ENCODE measurements at regions not wholly inside any gene's neighbourhood (a gene's known extent, or its start where the extent isn't known, plus 50 kb on each side); places are given as distances from the start of the nearest gene placed in this dataset.
"Not testable (repeated sequence)": the region's sequence is repeated elsewhere in the genome, so short reads cannot be mapped to it uniquely, and the experiment has no call there.

- no peak for DNase-seq
Observed at GRCh38 chr20:57813509-57814269, 103.9 kb upstream of the PMEPA1 start.

- DNase-seq: not testable (repeated sequence)
Observed at GRCh38 chr20:57812632-57813031, 102.8 kb upstream of the PMEPA1 start.

- DNase-seq: no peak
Observed at GRCh38 chr20:57811374-57812020, 101.7 kb upstream of the PMEPA1 start.

GRCh38 chr20:57810511-57811373 lies 100.9 kb upstream of the PMEPA1 start:
- DNase-seq: no peak

- DNase-seq: no peak
Observed at GRCh38 chr20:57809661-57810172, 99.9 kb upstream of the PMEPA1 start.

GRCh38 chr20:57809149-57809548 lies 99.3 kb upstream of the PMEPA1 start:
- no peak for DNase-seq

GRCh38 chr20:57808264-57809070 lies 98.7 kb upstream of the PMEPA1 start:
- DNase-seq: no peak

- DNase-seq: no peak
Observed at GRCh38 chr20:57807401-57808263, 97.8 kb upstream of the PMEPA1 start.

GRCh38 chr20:57806975-57807374 lies 97.2 kb upstream of the PMEPA1 start:
- no peak for DNase-seq

GRCh38 chr20:57806476-57806875 lies 96.7 kb upstream of the PMEPA1 start:
- DNase-seq: no peak

GRCh38 chr20:57805747-57806146 lies 95.9 kb upstream of the PMEPA1 start:
- no peak for DNase-seq

GRCh38 chr20:57804470-57805250 lies 94.8 kb upstream of the PMEPA1 start:
- DNase-seq: no peak

- DNase-seq: no peak
Observed at GRCh38 chr20:57803508-57804005, 93.7 kb upstream of the PMEPA1 start.

- DNase-seq: no peak
Observed at GRCh38 chr20:57802765-57803507, 93.1 kb upstream of the PMEPA1 start.

GRCh38 chr20:57801581-57801980 lies 91.8 kb upstream of the PMEPA1 start:
- DNase-seq: no peak

GRCh38 chr20:57800791-57801430 lies 91.1 kb upstream of the PMEPA1 start:
- no peak for DNase-seq

GRCh38 chr20:57797401-57797800 lies 87.6 kb upstream of the PMEPA1 start:
- no peak for DNase-seq

GRCh38 chr20:57795977-57796560 lies 86.3 kb upstream of the PMEPA1 start:
- DNase-seq: no peak

- no peak for DNase-seq
Observed at GRCh38 chr20:57795342-57795697, 85.5 kb upstream of the PMEPA1 start.
